ENCODE measurements at regions not wholly inside any gene's neighbourhood (a gene's known extent, or its start where the extent isn't known, plus 50 kb on each side); places are given as distances from the start of the nearest gene placed in this dataset.
"Not testable (repeated sequence)": the region's sequence is repeated elsewhere in the genome, so short reads cannot be mapped to it uniquely, and the experiment has no call there.

DNA sequence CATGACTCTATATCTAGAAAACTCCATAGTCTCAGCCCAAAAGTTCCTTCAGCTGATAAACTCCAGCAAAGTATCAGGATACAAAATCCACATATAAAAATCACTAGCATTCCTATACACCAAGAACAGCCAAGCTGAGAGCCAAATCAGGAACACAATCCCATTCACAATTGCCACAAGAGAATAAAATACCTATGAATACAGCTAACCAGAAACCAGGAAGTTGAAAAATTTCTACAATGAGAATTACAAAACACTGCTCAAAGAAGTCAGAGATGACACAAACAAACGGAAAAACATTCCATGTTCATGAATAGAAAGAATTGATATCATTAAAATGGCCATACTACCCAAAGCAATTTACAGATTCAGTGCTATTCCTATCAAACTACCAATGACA, 61.0 kb upstream of the PKN2 start:
- DNase-seq (ENCODE audit: low spot score); H3K27ac Mint-ChIP-seq; ATAC-seq; POLR2A ChIA-PET; H3K4me1 Mint-ChIP-seq; H3K27me3 Mint-ChIP-seq (ENCODE audit: low read depth); CTCF ChIA-PET; H3K4me3 Mint-ChIP-seq: not testable (repeated sequence)
- Mint-ChIP-seq H3K36me3 (peaks cover 30% of the 10 kb centered on the region), H3K9me3 (peaks cover 41% of the 10 kb centered on the region)
